Esophagus squamous epithelium (tissue), 5 donors: ENCODE measurements at regions not wholly inside any gene's neighbourhood (a gene's known extent, or its start where the extent isn't known, plus 50 kb on each side); places are given as distances from the start of the nearest gene placed in this dataset.

Experiments used
- DNase-seq: peaks from one replicate; lab custom pipeline; 2025; lab: John Stamatoyannopoulos, UW
- H3K27ac ChIP-seq, 4 donors: fragments of 200-600 bp; sonication (generic); one replicate each; pipeline ENCODE4 v1.5.1; 2016 to 2019; ENCODE audit warnings: mild to moderate bottlenecking in 1 of 4
- H3K27me3 ChIP-seq, 4 donors: fragments of 200-600 bp; sonication (generic); 1 replicate in 3 of 4; 2 replicates in 1 of 4; pipeline versions ENCODE4 v1.5.1 to v1.6.0; 2017 to 2021; ENCODE audit warnings: antibody characterized with exemption in 1 of 4
- H3K36me3 ChIP-seq, 3 donors: fragments of 200-600 bp; sonication (generic); one replicate each; pipeline ENCODE4 v1.5.1; 2016 to 2019
- H3K4me1 ChIP-seq, 3 donors: fragments of 200-600 bp; sonication (generic); one replicate each; pipeline ENCODE4 v1.5.1; 2017 to 2019
- H3K4me3 ChIP-seq, 4 donors: fragments of 200-600 bp; sonication (generic); 1 replicate in 3 of 4; 2 replicates in 1 of 4; pipeline ENCODE4 v1.5.1; 2016 to 2019; ENCODE audit warnings: mild to moderate bottlenecking in 2 of 4, moderate library complexity in 1 of 4
- H3K9me3 ChIP-seq, 3 donors: fragments of 200-600 bp; sonication (generic); one replicate each; pipeline ENCODE4 v1.5.1; 2016 to 2019
- CTCF ChIP-seq, 6 experiments: fragments of 450-650 bp in 4 of 6; fragments of 200-600 bp in 2 of 6; sonication (generic) in 2 of 6; IDR thresholded peaks; one replicate each; pipeline ENCODE4 v1.5.1; 2016 to 2019; ENCODE audit warnings: antibody characterized with exemption in 6 of 6, mild to moderate bottlenecking in 4 of 6, moderate library complexity in 4 of 6
- POLR2A ChIP-seq, 4 donors: fragments of 450-650 bp; IDR thresholded peaks; one replicate each; pipeline ENCODE4 v1.6.1; 2017; ENCODE audit warnings: antibody characterized with exemption in 4 of 4, mild to moderate bottlenecking in 4 of 4, moderate library complexity in 3 of 4
- WGBS, 2 donors: methylation state at CpG; one replicate each; pipeline ENCODE4 v1.1.5; 2018; 5-methylcytosine and 5-hydroxymethylcytosine counted together
- intact Hi-C: fragments of 100-400 bp; cut with DNase I; formaldehyde crosslinking; loops from one replicate; pipeline ENCODE4 v1.15.0; 2022
- donor health status: DM: yes; HTN: yes; CAD: no.

GRCh38 chr17:36867716-36868341 lies 69.4 kb upstream of the LHX1 start:
- no peaks in the 10 kb centered on the region for H3K9me3 ChIP-seq
- 57 to 77% methylated on average over 3 to 4 of the region's 6 CpGs for WGBS, 2 donors
- H3K27me3 ChIP-seq: peaks cover 0 to 83% (median 0%) of the 10 kb centered on the region in 4 donors
- H3K27ac ChIP-seq: no peak overlapping the region
- no peak overlapping the region for H3K4me3 ChIP-seq
- intact Hi-C loops: no loop called here
- DNase-seq: no peak
- H3K4me1 ChIP-seq: no peaks in the 10 kb centered on the region
- no peaks in the 10 kb centered on the region for H3K36me3 ChIP-seq
- TF ChIP-seq POLR2A (IDR thresholded peaks at IDR 0.05) (no peak), CTCF (IDR thresholded peaks at IDR 0.05) (no peak)

- WGBS, 2 donors: 46 to 55% methylated on average over 5 to 7 of the region's 10 CpGs
- no peak for DNase-seq
- Histone ChIP-seq H3K9me3 (no peaks in the 10 kb centered on the region), H3K27me3 (peaks cover 0 to 80% (median 0%) of the 10 kb centered on the region in 4 donors), H3K27ac (no peak overlapping the region), H3K4me1 (no peaks in the 10 kb centered on the region), H3K36me3 (no peaks in the 10 kb centered on the region), H3K4me3 (no peak overlapping the region)
- intact Hi-C loops: no loop called here
- TF ChIP-seq CTCF (IDR thresholded peaks at IDR 0.05): no peak
- TF ChIP-seq POLR2A (IDR thresholded peaks at IDR 0.05): no peak
Measured at GRCh38 chr17:36868777-36869176, 68.5 kb upstream of the LHX1 start.

- Histone ChIP-seq H3K27me3 (peaks cover 0 to 77% (median 0%) of the 10 kb centered on the region in 4 donors), H3K27ac (no peak overlapping the region), H3K36me3 (no peaks in the 10 kb centered on the region), H3K4me3 (no peak overlapping the region), H3K9me3 (no peaks in the 10 kb centered on the region), H3K4me1 (no peaks in the 10 kb centered on the region)
- 33 to 65% methylated on average over 1 to 4 of the region's 8 CpGs for WGBS, 2 donors
- TF ChIP-seq CTCF (IDR thresholded peaks at IDR 0.05) (no peak), POLR2A (IDR thresholded peaks at IDR 0.05) (no peak)
- intact Hi-C loops: no loop called here
- no peak for DNase-seq
Measured at GRCh38 chr17:36869441-36869840, 67.8 kb upstream of the LHX1 start.

- Histone ChIP-seq H3K9me3 (no peaks in the 10 kb centered on the region), H3K4me3 (no peak overlapping the region), H3K4me1 (no peaks in the 10 kb centered on the region), H3K36me3 (no peaks in the 10 kb centered on the region), H3K27ac (no peak overlapping the region), H3K27me3 (peaks cover 0 to 75% (median 0%) of the 10 kb centered on the region in 4 donors)
- no peak for DNase-seq
- peak in 1 of 6 experiments; percentile 14 for TF ChIP-seq CTCF (IDR thresholded peaks at IDR 0.05)
- TF ChIP-seq POLR2A (IDR thresholded peaks at IDR 0.05): no peak
- intact Hi-C loops: no loop called here
- 46 to 53% methylated on average over 5 to 16 of the region's 18 CpGs for WGBS, 2 donors
Measured at GRCh38 chr17:36869856-36870719, 67.2 kb upstream of the LHX1 start.

- no peak for TF ChIP-seq CTCF (IDR thresholded peaks at IDR 0.05)
- TF ChIP-seq POLR2A (IDR thresholded peaks at IDR 0.05): no peak
- no peaks in the 10 kb centered on the region for H3K4me1 ChIP-seq
- no peak overlapping the region for H3K4me3 ChIP-seq
- intact Hi-C loops: no loop called here
- WGBS, 2 donors: 40 to 67% methylated on average over 1 of the region's 1 CpG
- no peak overlapping the region for H3K27ac ChIP-seq
- H3K9me3 ChIP-seq: no peaks in the 10 kb centered on the region
- DNase-seq: no peak
- peaks cover 0 to 73% (median 0%) of the 10 kb centered on the region in 4 donors for H3K27me3 ChIP-seq
- H3K36me3 ChIP-seq: no peaks in the 10 kb centered on the region
Measured at GRCh38 chr17:36870720-36870999, 66.6 kb upstream of the LHX1 start.
